Stimulated activated naive B cell treated with anti-CD40 and anti-IgM and Interleukin-4, amounts not matched to agents 10 μg/mL and 1 μg/mL and 100 μg/mL, for 72 hours (primary cell): ENCODE measurements at regions not wholly inside any gene's neighbourhood (a gene's known extent, or its start where the extent isn't known, plus 50 kb on each side); places are given as distances from the start of the nearest gene placed in this dataset.

Experiments used
- ATAC-seq, 2 donors: fragments of 150-1000 bp; cut with Tn5 transposase; replicated peaks; 2 replicates each; pipeline ENCODE4 v1.10.0; 2021; ENCODE audit warnings: moderate library complexity in 1 of 2
- DNase-seq: peaks from one replicate; pipeline ENCODE4 v3.0.0; 2021
- H3K27ac Mint-ChIP-seq: one replicate; pipeline ENCODE4 v1.8.0; 2022; ENCODE audit warnings: mild to moderate bottlenecking, mixed read lengths
- H3K27me3 Mint-ChIP-seq, 2 donors: one replicate each; pipeline ENCODE4 v1.8.0; 2022; ENCODE audit warnings: mixed read lengths in 2 of 2
- H3K36me3 Mint-ChIP-seq, 2 donors: one replicate each; pipeline ENCODE4 v1.8.0; 2022; ENCODE audit warnings: mixed read lengths in 2 of 2, mild to moderate bottlenecking in 1 of 2
- H3K4me1 Mint-ChIP-seq, 2 donors: one replicate each; pipeline ENCODE4 v1.8.0; 2022; ENCODE audit warnings: mixed read lengths in 2 of 2, mild to moderate bottlenecking in 1 of 2
- H3K4me3 Mint-ChIP-seq, 2 donors: one replicate each; pipeline ENCODE4 v1.8.0; 2022; ENCODE audit warnings: mild to moderate bottlenecking in 2 of 2, mixed read lengths in 2 of 2, moderate library complexity in 1 of 2
- H3K9me3 Mint-ChIP-seq, 2 donors: one replicate each; pipeline ENCODE4 v1.8.0; 2022; ENCODE audit warnings: mixed read lengths in 2 of 2, mild to moderate bottlenecking in 1 of 2

GRCh38 chr17:55649957-55650597, 72.6 kb downstream of the TMEM100 start:
- peaks cover 4 to 5% of the 10 kb centered on the region in 2 donors for H3K27me3 Mint-ChIP-seq
- ATAC-seq (no peak), DNase-seq (no peak)
- H3K9me3 Mint-ChIP-seq: no peaks in the 10 kb centered on the region
- H3K4me3 Mint-ChIP-seq: no peak overlapping the region
- no peak overlapping the region for H3K27ac Mint-ChIP-seq
- H3K36me3 Mint-ChIP-seq: no peaks in the 10 kb centered on the region
- H3K4me1 Mint-ChIP-seq: no peaks in the 10 kb centered on the region

- H3K9me3 Mint-ChIP-seq: peaks cover 0 to 1% of the 10 kb centered on the region in 2 donors
- DNase-seq (no peak), ATAC-seq (no peak)
- no peaks in the 10 kb centered on the region for H3K4me1 Mint-ChIP-seq
- H3K4me3 Mint-ChIP-seq: no peak overlapping the region
- H3K27ac Mint-ChIP-seq: no peak overlapping the region
- no peaks in the 10 kb centered on the region for H3K36me3 Mint-ChIP-seq
- peaks cover 9 to 16% of the 10 kb centered on the region in 2 donors for H3K27me3 Mint-ChIP-seq
Observed at GRCh38 chr17:55648086-55648485, 74.6 kb downstream of the TMEM100 start.

- Mint-ChIP-seq H3K27ac (no peak overlapping the region), H3K27me3 (peaks cover 9 to 16% of the 10 kb centered on the region in 2 donors), H3K4me1 (peaks cover 2 to 6% of the 10 kb centered on the region in 2 donors), H3K36me3 (no peaks in the 10 kb centered on the region), H3K4me3 (no peak overlapping the region), H3K9me3 (peaks cover 0 to 1% of the 10 kb centered on the region in 2 donors)
- DNase-seq (no peak), ATAC-seq (no peak)
Observed at GRCh38 chr17:55645361-55645760, 77.3 kb downstream of the TMEM100 start.

GRCh38 chr17:55644346-55644745, 78.3 kb downstream of the TMEM100 start:
- Mint-ChIP-seq H3K4me1 (peaks cover 2 to 14% of the 10 kb centered on the region in 2 donors), H3K9me3 (peaks cover 0 to 4% of the 10 kb centered on the region in 2 donors), H3K27me3 (peaks cover 9 to 16% of the 10 kb centered on the region in 2 donors), H3K27ac (no peak overlapping the region), H3K4me3 (no peak overlapping the region), H3K36me3 (no peaks in the 10 kb centered on the region)
- DNase-seq: no peak
- ATAC-seq: no peak

- DNase-seq: no peak
- no peak overlapping the region for H3K4me3 Mint-ChIP-seq
- no peaks in the 10 kb centered on the region for H3K36me3 Mint-ChIP-seq
- ATAC-seq: no peak
- peaks cover 5 to 11% of the 10 kb centered on the region in 2 donors for H3K27me3 Mint-ChIP-seq
- no peak overlapping the region for H3K27ac Mint-ChIP-seq
- peaks cover 2 to 14% of the 10 kb centered on the region in 2 donors for H3K4me1 Mint-ChIP-seq
- H3K9me3 Mint-ChIP-seq: peaks cover 0 to 4% of the 10 kb centered on the region in 2 donors
Observed at GRCh38 chr17:55642741-55643140, 79.9 kb downstream of the TMEM100 start.

- H3K4me1 Mint-ChIP-seq: peaks cover 2 to 14% of the 10 kb centered on the region in 2 donors
- ATAC-seq: peak; percentile 53 to 61
Observed at GRCh38 chr17:55641676-55642081, 81.0 kb downstream of the TMEM100 start.

GRCh38 chr17:55639096-55639495, 83.6 kb downstream of the TMEM100 start:
- Mint-ChIP-seq H3K36me3 (no peaks in the 10 kb centered on the region), H3K27ac (no peak overlapping the region), H3K4me3 (no peak overlapping the region), H3K27me3 (peaks cover 7 to 9% of the 10 kb centered on the region in 2 donors), H3K4me1 (peaks cover 3 to 14% of the 10 kb centered on the region in 2 donors), H3K9me3 (peaks cover 0 to 4% of the 10 kb centered on the region in 2 donors)
- no peak for DNase-seq
- no peak for ATAC-seq

More at GRCh38 chr17:55641676-55642081, 81.0 kb downstream of the TMEM100 start:
- Mint-ChIP-seq H3K36me3 (no peaks in the 10 kb centered on the region), H3K9me3 (peaks cover 0 to 4% of the 10 kb centered on the region in 2 donors), H3K27me3 (peaks cover 4 to 11% of the 10 kb centered on the region in 2 donors), H3K4me3 (no peak overlapping the region), H3K27ac (no peak overlapping the region)
- peak; percentile 5 for DNase-seq

GRCh38 chr17:55635253-55635914, 87.3 kb downstream of the TMEM100 start:
- Mint-ChIP-seq H3K27ac (no peak overlapping the region), H3K4me3 (no peak overlapping the region), H3K4me1 (peaks cover 1 to 8% of the 10 kb centered on the region in 2 donors), H3K9me3 (peaks cover 0 to 3% of the 10 kb centered on the region in 2 donors), H3K36me3 (no peaks in the 10 kb centered on the region), H3K27me3 (peaks cover 4 to 10% of the 10 kb centered on the region in 2 donors)
- ATAC-seq (no peak), DNase-seq (no peak)

GRCh38 chr17:55634702-55635101, 88.0 kb downstream of the TMEM100 start:
- no peak for DNase-seq
- H3K36me3 Mint-ChIP-seq: no peaks in the 10 kb centered on the region
- H3K27me3 Mint-ChIP-seq: peaks cover 7 to 14% of the 10 kb centered on the region in 2 donors
- no peak for ATAC-seq
- H3K9me3 Mint-ChIP-seq: no peaks in the 10 kb centered on the region
- H3K4me1 Mint-ChIP-seq: peaks cover 1% of the 10 kb centered on the region in 2 donors
- no peak overlapping the region for H3K4me3 Mint-ChIP-seq
- no peak overlapping the region for H3K27ac Mint-ChIP-seq

- H3K9me3 Mint-ChIP-seq: peaks cover 0 to 2% of the 10 kb centered on the region in 2 donors
- peaks cover 12 to 16% of the 10 kb centered on the region in 2 donors for H3K27me3 Mint-ChIP-seq
- H3K4me1 Mint-ChIP-seq: peaks cover 0 to 1% of the 10 kb centered on the region in 2 donors
- H3K4me3 Mint-ChIP-seq: no peak overlapping the region
- H3K36me3 Mint-ChIP-seq: no peaks in the 10 kb centered on the region
- H3K27ac Mint-ChIP-seq: no peak overlapping the region
- no peak for ATAC-seq
- no peak for DNase-seq
Observed at GRCh38 chr17:55632893-55633292, 89.8 kb downstream of the TMEM100 start.

GRCh38 chr17:55632236-55632635, 90.4 kb downstream of the TMEM100 start:
- H3K4me3 Mint-ChIP-seq: no peak overlapping the region
- ATAC-seq (no peak), DNase-seq (no peak)
- peaks cover 12 to 16% of the 10 kb centered on the region in 2 donors for H3K27me3 Mint-ChIP-seq
- H3K9me3 Mint-ChIP-seq: peaks cover 0 to 2% of the 10 kb centered on the region in 2 donors
- peaks cover 0 to 1% of the 10 kb centered on the region in 2 donors for H3K4me1 Mint-ChIP-seq
- no peaks in the 10 kb centered on the region for H3K36me3 Mint-ChIP-seq
- no peak overlapping the region for H3K27ac Mint-ChIP-seq

- Mint-ChIP-seq H3K4me1 (no peaks in the 10 kb centered on the region), H3K4me3 (no peak overlapping the region), H3K27me3 (peaks cover 13 to 16% of the 10 kb centered on the region in 2 donors), H3K9me3 (peaks cover 0 to 2% of the 10 kb centered on the region in 2 donors), H3K36me3 (no peaks in the 10 kb centered on the region), H3K27ac (no peak overlapping the region)
- ATAC-seq: no peak
- DNase-seq: no peak
Observed at GRCh38 chr17:55629995-55630394, 92.7 kb downstream of the TMEM100 start.

GRCh38 chr17:55625521-55625920, 97.1 kb downstream of the TMEM100 start:
- no peak for ATAC-seq
- H3K27me3 Mint-ChIP-seq: peaks cover 16 to 20% of the 10 kb centered on the region in 2 donors
- H3K9me3 Mint-ChIP-seq: peaks cover 0 to 2% of the 10 kb centered on the region in 2 donors
- H3K4me3 Mint-ChIP-seq: no peak overlapping the region
- no peak overlapping the region for H3K27ac Mint-ChIP-seq
- DNase-seq: no peak
- no peaks in the 10 kb centered on the region for H3K36me3 Mint-ChIP-seq
- no peaks in the 10 kb centered on the region for H3K4me1 Mint-ChIP-seq

GRCh38 chr17:55624772-55625433, 97.8 kb downstream of the TMEM100 start:
- Mint-ChIP-seq H3K9me3 (peaks cover 0 to 2% of the 10 kb centered on the region in 2 donors), H3K27me3 (peaks cover 13 to 19% of the 10 kb centered on the region in 2 donors), H3K36me3 (no peaks in the 10 kb centered on the region), H3K4me3 (no peak overlapping the region), H3K27ac (no peak overlapping the region), H3K4me1 (no peaks in the 10 kb centered on the region)
- DNase-seq (no peak), ATAC-seq (no peak)
